ENCODE measurements at regions not wholly inside any gene's neighbourhood (a gene's known extent, or its start where the extent isn't known, plus 50 kb on each side); places are given as distances from the start of the nearest gene placed in this dataset.

- no peak for TF ChIP-seq CTCF (IDR thresholded peaks at IDR 0.05)
- TF ChIP-seq POLR2A (IDR thresholded peaks at IDR 0.05) = no peak
Measured at GRCh38 chr5:121285801-121286521, 565.7 kb upstream of the FTMT start.

All from thyroid gland (tissue), 4 donors.